ENCODE measurements at regions not wholly inside any gene's neighbourhood (a gene's known extent, or its start where the extent isn't known, plus 50 kb on each side); places are given as distances from the start of the nearest gene placed in this dataset.

GRCh38 chr3:94234177-94234788 is 171.4 kb downstream of the NSUN3 start:
- TF ChIP-seq, protein P1, sequence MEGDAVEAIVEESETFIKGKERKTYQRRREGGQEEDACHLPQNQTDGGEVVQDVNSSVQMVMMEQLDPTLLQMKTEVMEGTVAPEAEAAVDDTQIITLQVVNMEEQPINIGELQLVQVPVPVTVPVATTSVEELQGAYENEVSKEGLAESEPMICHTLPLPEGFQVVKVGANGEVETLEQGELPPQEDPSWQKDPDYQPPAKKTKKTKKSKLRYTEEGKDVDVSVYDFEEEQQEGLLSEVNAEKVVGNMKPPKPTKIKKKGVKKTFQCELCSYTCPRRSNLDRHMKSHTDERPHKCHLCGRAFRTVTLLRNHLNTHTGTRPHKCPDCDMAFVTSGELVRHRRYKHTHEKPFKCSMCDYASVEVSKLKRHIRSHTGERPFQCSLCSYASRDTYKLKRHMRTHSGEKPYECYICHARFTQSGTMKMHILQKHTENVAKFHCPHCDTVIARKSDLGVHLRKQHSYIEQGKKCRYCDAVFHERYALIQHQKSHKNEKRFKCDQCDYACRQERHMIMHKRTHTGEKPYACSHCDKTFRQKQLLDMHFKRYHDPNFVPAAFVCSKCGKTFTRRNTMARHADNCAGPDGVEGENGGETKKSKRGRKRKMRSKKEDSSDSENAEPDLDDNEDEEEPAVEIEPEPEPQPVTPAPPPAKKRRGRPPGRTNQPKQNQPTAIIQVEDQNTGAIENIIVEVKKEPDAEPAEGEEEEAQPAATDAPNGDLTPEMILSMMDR (tag by site-specific recombination; IDR thresholded peaks at IDR 0.05), result no peak
- TF ChIP-seq ZNF274 (IDR thresholded peaks at IDR 0.05; ENCODE audit: low read length) (no peak), ZNF274 (tag by site-specific recombination; IDR thresholded peaks at IDR 0.05; ENCODE audit: borderline replicate concordance) (no peak), YY2 (tag by site-specific recombination; IDR thresholded peaks at IDR 0.05) (no peak)
- TF ChIP-seq, protein P2, sequence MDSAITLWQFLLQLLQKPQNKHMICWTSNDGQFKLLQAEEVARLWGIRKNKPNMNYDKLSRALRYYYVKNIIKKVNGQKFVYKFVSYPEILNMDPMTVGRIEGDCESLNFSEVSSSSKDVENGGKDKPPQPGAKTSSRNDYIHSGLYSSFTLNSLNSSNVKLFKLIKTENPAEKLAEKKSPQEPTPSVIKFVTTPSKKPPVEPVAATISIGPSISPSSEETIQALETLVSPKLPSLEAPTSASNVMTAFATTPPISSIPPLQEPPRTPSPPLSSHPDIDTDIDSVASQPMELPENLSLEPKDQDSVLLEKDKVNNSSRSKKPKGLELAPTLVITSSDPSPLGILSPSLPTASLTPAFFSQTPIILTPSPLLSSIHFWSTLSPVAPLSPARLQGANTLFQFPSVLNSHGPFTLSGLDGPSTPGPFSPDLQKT (IDR thresholded peaks at IDR 0.05; ENCODE audit: borderline replicate concordance, low read depth, low read length), result no peak

All from HEK293 (cell line).